GM12878 (cell line): ENCODE measurements at regions not wholly inside any gene's neighbourhood (a gene's known extent, or its start where the extent isn't known, plus 50 kb on each side); places are given as distances from the start of the nearest gene placed in this dataset.

Experiments
- ATAC-seq: fragments of 200-7000 bp; cut with Tn5 transposase; 3 replicates; pipeline ENCODE4 v1.9.1; 2020; ENCODE audit warnings: mild to moderate bottlenecking, moderate library complexity
- BruUV-seq: library from RNA; stranded (reverse); fragments of 400-500 nt; replicated peaks from 2 replicates; lab custom pipeline; 2021; lab: Mats Ljungman, UMichigan
- CTCF ChIA-PET: fragments of 300-600 bp; sonication (Branson Sonifier 250); formaldehyde crosslinking; extraction: SDS; loops from one replicate; lab custom pipeline; 2021; ENCODE audit warnings: inconsistent platforms; lab: Yijun Ruan, JAX
- POLR2A ChIA-PET: fragments of 350-600 bp; formaldehyde crosslinking; extraction: SDS; loops from one replicate; lab custom pipeline; 2021; ENCODE audit warnings: inconsistent platforms; lab: Charles Lee
- RAD21 ChIA-PET: fragments of 300-600 bp; sonication (Branson Sonifier 250); formaldehyde crosslinking; loops from one replicate; lab custom pipeline; 2023; ENCODE audit warnings: antibody characterized with exemption; ENCODE audit not compliant: unreplicated experiment; lab: Charles Lee
- SMC1A ChIA-PET: fragments of 300-600 bp; sonication (Branson Sonifier 250); formaldehyde crosslinking; loops from one replicate; lab custom pipeline; 2023; ENCODE audit not compliant: unreplicated experiment, uncharacterized antibody; lab: Charles Lee
- DNase-seq: peaks from one replicate; pipeline ENCODE4 v3.0.0-alpha.2; 2011; ENCODE audit warnings: low read depth, low spot score
- FAIRE-seq: peaks from 3 replicates; lab custom pipeline; 2011; peaks lifted over from hg19 to GRCh38; lab: Jason Lieb, UNC
- H2AFZ ChIP-seq: 2 replicates; pipeline ENCODE4 v1.6.0; 2011; ENCODE audit warnings: low read depth, low read length, control low read depth; ENCODE audit not compliant: control insufficient read depth
- H3K27ac ChIP-seq: 2 replicates; pipeline ENCODE4 v1.5.1; 2011; ENCODE audit warnings: control low read depth; ENCODE audit not compliant: control insufficient read depth, insufficient read depth
- H3K27me3 ChIP-seq, 2 experiments: replicated peaks in 1 of 2; 2 replicates each; pipeline versions ENCODE4 v1.6.0 to v1.6.1; 2011; ENCODE audit warnings: low read length in 1 of 2; ENCODE audit not compliant: control insufficient read depth in 2 of 2, insufficient read depth in 2 of 2
- H3K36me3 ChIP-seq, 2 experiments: 2 replicates each; pipeline ENCODE4 v1.5.1; 2011; ENCODE audit warnings: low read length in 1 of 2; ENCODE audit not compliant: control insufficient read depth in 2 of 2, insufficient read depth in 2 of 2
- H3K4me1 ChIP-seq: 2 replicates; pipeline ENCODE4 v1.6.1; 2011; ENCODE audit warnings: mild to moderate bottlenecking, low read length, moderate library complexity, mixed read lengths; ENCODE audit not compliant: control insufficient read depth, insufficient read depth
- H3K4me2 ChIP-seq: 2 replicates; pipeline ENCODE4 v1.6.0; 2011; ENCODE audit warnings: control low read depth; ENCODE audit not compliant: control insufficient read depth, insufficient read depth
- H3K4me3 ChIP-seq: fragments of 200-600 bp; sonication (generic); 2 replicates; pipeline ENCODE4 v1.5.1; 2016
- H3K79me2 ChIP-seq: 2 replicates; pipeline ENCODE4 v1.6.0; 2011; ENCODE audit warnings: low read length; ENCODE audit not compliant: control insufficient read depth, insufficient read depth
- H3K9ac ChIP-seq: 2 replicates; pipeline ENCODE4 v1.8.0; 2011; ENCODE audit warnings: low read length, control low read depth, mixed read lengths; ENCODE audit not compliant: control insufficient read depth, insufficient read depth
- H3K9me3 ChIP-seq: replicated peaks from 3 replicates; pipeline ENCODE4 v1.5.1; 2011; ENCODE audit warnings: mild to moderate bottlenecking, low read length; ENCODE audit not compliant: control insufficient read depth, insufficient read depth
- H4K20me1 ChIP-seq: 2 replicates; pipeline ENCODE4 v1.6.0; 2011; ENCODE audit not compliant: control insufficient read depth, insufficient read depth
- CHD2 ChIP-seq: IDR thresholded peaks from 2 replicates; pipeline ENCODE4 v1.6.1; 2011; ENCODE audit warnings: low read depth, low read length, improper control_type of control experiment, borderline replicate concordance
- ETV6 ChIP-seq, 2 experiments: fragments of 450-650 bp in 1 of 2; IDR thresholded peaks in 1 of 2; conservative IDR thresholded peaks in 1 of 2; 2 replicates each; pipeline ENCODE4 v1.6.1; 2014; ENCODE audit warnings: antibody characterized with exemption in 1 of 2, borderline replicate concordance in 1 of 2, low read depth in 1 of 2, mild to moderate bottlenecking in 1 of 2, moderate library complexity in 1 of 2
- FOXK2 ChIP-seq: fragments of 450-650 bp; IDR thresholded peaks from 2 replicates; pipeline ENCODE4 v1.6.1; 2017; ENCODE audit warnings: mild to moderate bottlenecking, moderate library complexity
- GABPA ChIP-seq: IDR thresholded peaks from 2 replicates; pipeline ENCODE4 v1.6.1; 2014; ENCODE audit warnings: antibody characterized with exemption, low read depth, mild to moderate bottlenecking, inconsistent platforms
- KAT2A ChIP-seq: conservative IDR thresholded peaks from 2 replicates; pipeline ENCODE4 v1.6.1; 2011; ENCODE audit warnings: low read depth, low read length; ENCODE audit not compliant: control insufficient read depth
- KDM1A ChIP-seq: fragments of 200-600 bp; sonication (generic); IDR thresholded peaks from 2 replicates; pipeline ENCODE4 v1.6.1; 2016; ENCODE audit warnings: borderline replicate concordance
- KLF5 ChIP-seq: fragments of 450-650 bp; IDR thresholded peaks from 2 replicates; pipeline ENCODE4 v1.6.1; 2014; ENCODE audit warnings: mild to moderate bottlenecking; ENCODE audit not compliant: partially characterized antibody
- NR2F1 ChIP-seq: fragments of 450-650 bp; conservative IDR thresholded peaks from 2 replicates; pipeline ENCODE4 v1.6.1; 2017; ENCODE audit warnings: mild to moderate bottlenecking
- NRF1 ChIP-seq: conservative IDR thresholded peaks from 2 replicates; pipeline ENCODE4 v1.6.1; 2011; ENCODE audit warnings: mild to moderate bottlenecking, low read depth, low read length, improper control_type of control experiment
- RELA ChIP-seq: fragments of 450-650 bp; IDR thresholded peaks from 2 replicates; pipeline ENCODE4 v1.8.0; 2014; ENCODE audit warnings: borderline replicate concordance; ENCODE audit not compliant: partially characterized antibody
- SMARCA5 ChIP-seq: fragments of 450-650 bp; IDR thresholded peaks from 2 replicates; pipeline ENCODE4 v1.6.1; 2017; ENCODE audit warnings: mild to moderate bottlenecking
- TCF7 ChIP-seq: IDR thresholded peaks from 2 replicates; pipeline ENCODE4 v1.6.1; 2014; ENCODE audit warnings: antibody characterized with exemption, borderline replicate concordance
- WGBS: methylation state at CpG from one replicate; pipeline ENCODE4 v1.1.6; 2016; ENCODE audit warnings: low lambda C conversion rate; ENCODE audit not compliant: insufficient replicate concordance, insufficient coverage; ENCODE audit errors: missing lambda C conversion rate; 5-methylcytosine and 5-hydroxymethylcytosine counted together
- in situ Hi-C: fragments of 300-500 bp; cut with MboI; formaldehyde crosslinking; loops from 9 replicates; pipeline ENCODE4 v1.14.3; 2018; ENCODE audit warnings: mixed read lengths
- intact Hi-C: fragments of 100-400 bp; cut with micrococcal nuclease; formaldehyde crosslinking; loops from one replicate; pipeline ENCODE4 v1.14.2; 2022; ENCODE audit not compliant: unreplicated experiment
- TF ChIP-seq, protein P1 (sequence below): fragments of 450-650 bp; IDR thresholded peaks from 2 replicates; pipeline ENCODE4 v1.6.1; 2018; ENCODE audit warnings: borderline replicate concordance, mild to moderate bottlenecking; ENCODE audit not compliant: partially characterized antibody

DNA sequence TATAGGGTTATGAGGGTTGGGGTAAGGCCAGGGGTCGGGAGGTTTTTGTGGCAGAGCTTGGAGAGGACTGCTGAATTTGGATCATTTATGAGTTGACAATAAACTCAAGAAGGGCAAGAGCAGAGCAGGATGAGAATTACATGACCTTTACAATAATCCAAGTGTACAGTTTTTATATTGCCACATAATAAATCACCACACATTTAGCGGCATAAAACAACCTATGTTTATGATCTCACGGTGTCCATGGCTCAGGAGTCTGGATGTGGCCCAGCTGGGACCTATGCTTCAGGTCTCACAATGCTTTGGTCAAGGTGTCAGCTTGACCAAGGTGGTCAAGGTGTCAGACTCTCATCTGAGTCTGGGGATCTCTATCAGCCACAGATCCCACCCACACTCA lies 118.3 kb upstream of the WSCD1 start:
- 13% methylated on average over 3 of the region's 3 CpGs for WGBS
- intact Hi-C loops = no loop called here
- H3K4me2 ChIP-seq = no peak overlapping the region
- no peaks in the 10 kb centered on the region for H3K4me1 ChIP-seq
- SMC1A ChIA-PET = no interaction called here
- RAD21 ChIA-PET = no interaction called here
- in situ Hi-C loops = no loop called here
- no peak for TF ChIP-seq NRF1
- no peak for TF ChIP-seq FOXK2
- no peak for TF ChIP-seq NR2F1
- TF ChIP-seq KLF5 = no peak
- TF ChIP-seq ETV6 (conservative IDR thresholded peaks at IDR 0.05 in 1 of 2, IDR thresholded peaks at IDR 0.05 in 1 of 2; ENCODE audit: borderline replicate concordance in 1 of 2, low read depth in 1 of 2) = no peak
- TF ChIP-seq RELA = no peak
- TF ChIP-seq CHD2 = no peak
- no peak for TF ChIP-seq KDM1A
- no peak for TF ChIP-seq KAT2A
- TF ChIP-seq TCF7 = no peak
- no peak for TF ChIP-seq SMARCA5
- TF ChIP-seq, protein P1, sequence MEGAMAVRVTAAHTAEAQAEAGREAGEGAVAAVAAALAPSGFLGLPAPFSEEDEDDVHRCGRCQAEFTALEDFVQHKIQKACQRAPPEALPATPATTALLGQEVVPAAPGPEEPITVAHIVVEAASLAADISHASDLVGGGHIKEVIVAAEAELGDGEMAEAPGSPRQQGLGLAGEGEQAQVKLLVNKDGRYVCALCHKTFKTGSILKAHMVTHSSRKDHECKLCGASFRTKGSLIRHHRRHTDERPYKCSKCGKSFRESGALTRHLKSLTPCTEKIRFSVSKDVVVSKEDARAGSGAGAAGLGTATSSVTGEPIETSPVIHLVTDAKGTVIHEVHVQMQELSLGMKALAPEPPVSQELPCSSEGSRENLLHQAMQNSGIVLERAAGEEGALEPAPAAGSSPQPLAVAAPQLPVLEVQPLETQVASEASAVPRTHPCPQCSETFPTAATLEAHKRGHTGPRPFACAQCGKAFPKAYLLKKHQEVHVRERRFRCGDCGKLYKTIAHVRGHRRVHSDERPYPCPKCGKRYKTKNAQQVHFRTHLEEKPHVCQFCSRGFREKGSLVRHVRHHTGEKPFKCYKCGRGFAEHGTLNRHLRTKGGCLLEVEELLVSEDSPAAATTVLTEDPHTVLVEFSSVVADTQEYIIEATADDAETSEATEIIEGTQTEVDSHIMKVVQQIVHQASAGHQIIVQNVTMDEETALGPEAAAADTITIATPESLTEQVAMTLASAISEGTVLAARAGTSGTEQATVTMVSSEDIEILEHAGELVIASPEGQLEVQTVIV = no peak
- no peak for TF ChIP-seq GABPA
- ATAC-seq (no peak), FAIRE-seq (no peak), DNase-seq (no peak)
- H3K27ac ChIP-seq = no peak overlapping the region
- no peaks in the 10 kb centered on the region; a peak in 1 of 4 replicates for H3K27me3 ChIP-seq
- H2AFZ ChIP-seq = no peak overlapping the region
- H3K9me3 ChIP-seq = no peaks in the 10 kb centered on the region; the same call in 2 of the 3 replicates
- no TSS peak for BruUV-seq
- POLR2A ChIA-PET = no interaction called here
- H3K79me2 ChIP-seq = no peaks in the 10 kb centered on the region
- H3K4me3 ChIP-seq = no peak overlapping the region
- no peak overlapping the region for H3K9ac ChIP-seq
- H4K20me1 ChIP-seq = no peaks in the 10 kb centered on the region
- H3K36me3 ChIP-seq = no peaks in the 10 kb centered on the region
- CTCF ChIA-PET = no interaction called here
